GM13976 (cell line): ENCODE measurements at regions not wholly inside any gene's neighbourhood (a gene's known extent, or its start where the extent isn't known, plus 50 kb on each side); places are given as distances from the start of the nearest gene placed in this dataset.

Source experiments
- DNase-seq: peaks from one replicate; pipeline ENCODE4 v3.0.0; 2012; ENCODE audit warnings: low spot score
- in situ Hi-C: fragments of 300-500 bp; cut with MboI; formaldehyde crosslinking; loops from one replicate; pipeline ENCODE4 v1.12.0; 2022; ENCODE audit warnings: low sequenced_read_pairs, mixed read lengths, inconsistent platforms; ENCODE audit not compliant: unreplicated experiment
- TF ChIP-seq, protein P1 (sequence below): IDR thresholded peaks from 2 replicates; pipeline ENCODE4 v1.5.1; 2012; ENCODE audit warnings: borderline replicate concordance, mild to moderate bottlenecking; ENCODE audit not compliant: insufficient read depth; ENCODE audit errors: extremely low read depth, missing control alignments, control extremely low read depth

- in situ Hi-C loops, result no loop called here
- DNase-seq, result no peak
- TF ChIP-seq, protein P1, sequence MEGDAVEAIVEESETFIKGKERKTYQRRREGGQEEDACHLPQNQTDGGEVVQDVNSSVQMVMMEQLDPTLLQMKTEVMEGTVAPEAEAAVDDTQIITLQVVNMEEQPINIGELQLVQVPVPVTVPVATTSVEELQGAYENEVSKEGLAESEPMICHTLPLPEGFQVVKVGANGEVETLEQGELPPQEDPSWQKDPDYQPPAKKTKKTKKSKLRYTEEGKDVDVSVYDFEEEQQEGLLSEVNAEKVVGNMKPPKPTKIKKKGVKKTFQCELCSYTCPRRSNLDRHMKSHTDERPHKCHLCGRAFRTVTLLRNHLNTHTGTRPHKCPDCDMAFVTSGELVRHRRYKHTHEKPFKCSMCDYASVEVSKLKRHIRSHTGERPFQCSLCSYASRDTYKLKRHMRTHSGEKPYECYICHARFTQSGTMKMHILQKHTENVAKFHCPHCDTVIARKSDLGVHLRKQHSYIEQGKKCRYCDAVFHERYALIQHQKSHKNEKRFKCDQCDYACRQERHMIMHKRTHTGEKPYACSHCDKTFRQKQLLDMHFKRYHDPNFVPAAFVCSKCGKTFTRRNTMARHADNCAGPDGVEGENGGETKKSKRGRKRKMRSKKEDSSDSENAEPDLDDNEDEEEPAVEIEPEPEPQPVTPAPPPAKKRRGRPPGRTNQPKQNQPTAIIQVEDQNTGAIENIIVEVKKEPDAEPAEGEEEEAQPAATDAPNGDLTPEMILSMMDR, result no peak
Measured at GRCh38 chr16:85174871-85175723, 62.8 kb upstream of the CIBAR2 start.

DNA sequence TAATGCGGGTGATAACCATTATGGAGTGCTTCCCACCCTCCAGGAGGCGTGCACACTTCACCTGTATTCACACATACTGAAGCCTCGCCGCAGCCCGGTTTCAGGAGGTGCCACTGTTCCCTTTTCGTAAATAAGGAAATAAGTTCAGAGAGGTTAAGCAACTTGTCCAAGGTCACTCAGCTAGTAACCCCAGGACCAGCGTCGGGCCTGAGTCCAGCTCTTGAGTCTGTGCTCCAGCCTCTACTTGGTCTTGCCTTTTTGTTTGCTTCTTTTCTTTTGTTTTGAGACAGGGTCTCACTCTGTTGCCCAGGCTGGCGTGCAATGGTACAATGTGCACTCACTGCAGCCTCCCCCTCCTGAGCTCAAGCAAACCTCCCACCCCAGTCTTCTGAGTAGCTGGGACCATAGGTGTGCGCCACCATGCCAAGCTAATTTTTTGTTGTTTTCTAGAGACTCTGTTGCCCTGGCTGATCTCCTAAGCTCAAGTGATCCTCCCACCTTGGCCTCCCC is 63.5 kb upstream of the CIBAR2 start:
- in situ Hi-C loops, result no loop called here
- DNase-seq, result no peak
- TF ChIP-seq, protein P1, result no peak

- in situ Hi-C loops, result no loop called here
- DNase-seq, result no peak
- TF ChIP-seq, protein P1, result no peak
Measured at GRCh38 chr16:85176541-85177447, 64.5 kb upstream of the CIBAR2 start.

DNA sequence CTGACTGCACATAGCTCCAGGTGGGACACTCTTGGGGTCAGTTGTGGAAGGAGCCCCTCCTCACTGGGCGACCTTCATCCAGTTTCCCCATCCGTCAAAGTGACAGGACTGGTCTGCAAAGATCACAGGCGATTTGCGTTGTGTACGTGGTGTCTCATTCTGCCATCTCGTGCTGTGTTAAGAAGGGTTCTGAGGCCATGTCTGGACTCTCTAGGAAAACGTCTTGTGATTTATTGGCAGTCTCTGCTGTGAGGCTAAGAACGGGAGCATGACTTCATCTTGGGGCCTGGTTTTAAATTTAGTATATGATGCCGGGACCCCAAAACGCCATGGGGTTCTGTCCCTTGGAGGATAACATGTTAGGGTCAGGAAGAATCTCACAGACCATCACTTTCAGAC is 65.2 kb upstream of the CIBAR2 start:
- DNase-seq, result no peak
- in situ Hi-C loops, result no loop called here
- TF ChIP-seq, protein P1, result no peak

DNA sequence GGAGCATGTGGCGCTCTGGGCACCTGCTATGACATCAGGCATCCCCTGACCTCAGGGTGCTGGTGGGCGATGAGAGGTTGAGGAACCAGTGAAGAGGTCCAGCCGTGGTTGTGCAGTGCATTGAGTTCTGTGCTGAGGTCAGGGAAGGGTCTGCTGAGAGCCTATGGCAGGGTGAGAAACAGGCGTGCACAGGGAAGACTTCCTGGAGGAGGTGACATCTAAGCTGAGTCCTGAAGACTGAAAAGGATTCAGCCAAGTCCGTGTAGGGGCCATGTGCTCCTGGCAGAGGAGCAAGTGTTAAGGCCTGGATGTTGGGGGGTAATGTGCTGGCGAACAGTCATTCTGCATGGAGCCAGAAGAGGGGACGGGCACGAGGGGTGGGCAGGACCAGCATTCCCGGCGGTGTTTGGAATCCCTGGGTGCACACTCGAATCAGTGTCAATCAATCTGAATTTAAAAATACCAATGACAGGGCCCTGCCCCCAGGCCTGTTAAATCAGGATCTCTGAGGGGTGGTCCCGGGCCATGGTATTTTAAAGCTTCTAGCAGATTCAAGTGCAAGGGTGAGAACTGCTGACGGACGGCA is 65.8 kb upstream of the CIBAR2 start:
- in situ Hi-C loops, result no loop called here
- DNase-seq, result no peak
- TF ChIP-seq, protein P1, result no peak

- in situ Hi-C loops, result no loop called here
- DNase-seq, result no peak
Measured at GRCh38 chr16:85178596-85178995, 66.3 kb upstream of the CIBAR2 start.

More at GRCh38 chr16:85178596-85178995, 66.3 kb upstream of the CIBAR2 start:
- TF ChIP-seq, protein P1, result no peak
